ENCODE measurements at regions not wholly inside any gene's neighbourhood (a gene's known extent, or its start where the extent isn't known, plus 50 kb on each side); places are given as distances from the start of the nearest gene placed in this dataset.

DNA sequence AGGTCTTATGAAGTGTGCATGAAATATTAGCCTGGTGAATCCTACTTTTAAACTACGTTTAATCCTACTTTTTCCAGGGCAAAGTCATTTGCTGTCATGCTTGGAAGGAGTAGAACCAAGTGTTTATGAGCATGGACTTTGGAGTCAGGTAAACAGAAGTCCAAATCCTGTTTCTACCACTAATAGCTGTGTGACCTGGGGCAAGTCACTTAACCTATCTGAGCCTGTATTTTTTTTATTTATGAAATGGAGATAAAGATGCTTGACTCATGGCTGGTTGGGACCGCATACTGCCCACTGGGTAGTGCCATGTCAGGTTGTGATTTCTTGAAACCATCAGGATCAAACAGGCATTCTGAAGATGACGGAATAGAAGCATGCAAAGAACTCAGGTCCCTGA lies 249.6 kb downstream of the BAMBI start:
- TF ChIP-seq, protein P1, sequence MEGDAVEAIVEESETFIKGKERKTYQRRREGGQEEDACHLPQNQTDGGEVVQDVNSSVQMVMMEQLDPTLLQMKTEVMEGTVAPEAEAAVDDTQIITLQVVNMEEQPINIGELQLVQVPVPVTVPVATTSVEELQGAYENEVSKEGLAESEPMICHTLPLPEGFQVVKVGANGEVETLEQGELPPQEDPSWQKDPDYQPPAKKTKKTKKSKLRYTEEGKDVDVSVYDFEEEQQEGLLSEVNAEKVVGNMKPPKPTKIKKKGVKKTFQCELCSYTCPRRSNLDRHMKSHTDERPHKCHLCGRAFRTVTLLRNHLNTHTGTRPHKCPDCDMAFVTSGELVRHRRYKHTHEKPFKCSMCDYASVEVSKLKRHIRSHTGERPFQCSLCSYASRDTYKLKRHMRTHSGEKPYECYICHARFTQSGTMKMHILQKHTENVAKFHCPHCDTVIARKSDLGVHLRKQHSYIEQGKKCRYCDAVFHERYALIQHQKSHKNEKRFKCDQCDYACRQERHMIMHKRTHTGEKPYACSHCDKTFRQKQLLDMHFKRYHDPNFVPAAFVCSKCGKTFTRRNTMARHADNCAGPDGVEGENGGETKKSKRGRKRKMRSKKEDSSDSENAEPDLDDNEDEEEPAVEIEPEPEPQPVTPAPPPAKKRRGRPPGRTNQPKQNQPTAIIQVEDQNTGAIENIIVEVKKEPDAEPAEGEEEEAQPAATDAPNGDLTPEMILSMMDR (IDR thresholded peaks at IDR 0.05), result no peak
- no peak for TF ChIP-seq POLR2A (IDR thresholded peaks at IDR 0.05)
